ENCODE measurements at regions not wholly inside any gene's neighbourhood (a gene's known extent, or its start where the extent isn't known, plus 50 kb on each side); places are given as distances from the start of the nearest gene placed in this dataset.
"Not testable (repeated sequence)": the region's sequence is repeated elsewhere in the genome, so short reads cannot be mapped to it uniquely, and the experiment has no call there.

GRCh38 chr2:48195169-48195568 lies 119.3 kb upstream of the FOXN2 start:
- ChIA-PET POLR2A (no interaction called here), CTCF (interaction anchor here (1.8 kb wide), 1 partner anchor 15 kb away, joined by 3 read pairs; no protein-coding TSS in a partner anchor)
- H3K9me3 Mint-ChIP-seq: no peaks in the 10 kb centered on the region
- H3K36me3 Mint-ChIP-seq (ENCODE audit: low read depth): no peaks in the 10 kb centered on the region
- no peak overlapping the region for H3K27ac Mint-ChIP-seq
- no peaks in the 10 kb centered on the region for H3K4me1 Mint-ChIP-seq
- no peak overlapping the region for H3K4me3 Mint-ChIP-seq
- no peak for DNase-seq
- H3K27me3 Mint-ChIP-seq: no peaks in the 10 kb centered on the region

DNA sequence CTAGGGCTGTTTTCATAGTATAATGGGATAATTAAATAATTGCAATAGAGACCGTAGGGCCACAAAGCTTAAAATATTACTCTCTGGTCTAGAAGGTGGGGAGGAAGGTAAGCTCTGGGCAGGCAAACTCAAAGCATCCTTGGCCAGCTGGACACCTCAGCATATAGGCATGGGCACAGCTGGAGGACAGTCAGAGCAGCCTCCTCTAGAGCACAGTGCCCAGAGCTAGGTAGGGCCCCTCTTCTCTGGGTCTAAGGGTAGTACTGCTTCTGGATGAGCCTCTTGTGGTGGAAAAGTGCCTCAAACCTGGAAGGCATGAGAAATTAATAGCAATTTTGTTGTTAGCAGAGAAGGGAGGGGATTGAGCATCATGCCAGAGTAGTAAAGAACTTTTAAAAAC lies 116.9 kb upstream of the FOXN2 start:
- ChIA-PET POLR2A (no interaction called here), CTCF (no interaction called here)
- Mint-ChIP-seq H3K9me3 (no peaks in the 10 kb centered on the region), H3K27ac (no peak overlapping the region), H3K27me3 (no peaks in the 10 kb centered on the region), H3K4me3 (no peak overlapping the region), H3K4me1 (no peaks in the 10 kb centered on the region), H3K36me3 (ENCODE audit: low read depth) (no peaks in the 10 kb centered on the region)
- DNase-seq: no peak

DNA sequence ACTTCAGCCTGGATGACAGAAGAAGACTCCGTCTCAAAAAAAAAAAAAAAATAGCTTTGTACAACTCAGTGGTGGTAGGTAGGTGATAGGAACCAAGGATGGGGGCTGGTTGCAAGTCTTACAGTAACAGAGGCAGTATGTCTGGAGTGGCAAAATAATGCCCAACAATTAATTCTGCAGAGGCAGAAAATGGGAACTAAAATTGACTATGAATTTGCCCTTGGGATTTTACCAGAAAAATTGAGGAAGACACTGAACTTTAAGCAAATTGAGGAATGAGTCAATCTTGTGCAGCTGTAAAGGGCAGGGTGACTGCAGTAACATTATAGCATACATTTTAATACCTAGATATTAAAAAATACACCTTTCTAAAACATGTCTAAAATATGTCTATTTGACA lies 116.1 kb upstream of the FOXN2 start:
- CTCF ChIA-PET: no interaction called here
- DNase-seq: no peak
- H3K4me3 Mint-ChIP-seq: no peak overlapping the region
- POLR2A ChIA-PET: no interaction called here
- no peaks in the 10 kb centered on the region for H3K36me3 Mint-ChIP-seq (ENCODE audit: low read depth)
- H3K27ac Mint-ChIP-seq: peak overlapping the region; percentile 51
- no peaks in the 10 kb centered on the region for H3K9me3 Mint-ChIP-seq
- H3K4me1 Mint-ChIP-seq: no peaks in the 10 kb centered on the region
- H3K27me3 Mint-ChIP-seq: no peaks in the 10 kb centered on the region

- Mint-ChIP-seq H3K4me3 (no peak overlapping the region), H3K4me1 (no peaks in the 10 kb centered on the region), H3K9me3 (no peaks in the 10 kb centered on the region), H3K36me3 (ENCODE audit: low read depth) (no peaks in the 10 kb centered on the region), H3K27ac (no peak overlapping the region), H3K27me3 (no peaks in the 10 kb centered on the region)
- DNase-seq: no peak
- ChIA-PET CTCF (no interaction called here), POLR2A (no interaction called here)
Measured at GRCh38 chr2:48199070-48199469, 115.4 kb upstream of the FOXN2 start.

DNA sequence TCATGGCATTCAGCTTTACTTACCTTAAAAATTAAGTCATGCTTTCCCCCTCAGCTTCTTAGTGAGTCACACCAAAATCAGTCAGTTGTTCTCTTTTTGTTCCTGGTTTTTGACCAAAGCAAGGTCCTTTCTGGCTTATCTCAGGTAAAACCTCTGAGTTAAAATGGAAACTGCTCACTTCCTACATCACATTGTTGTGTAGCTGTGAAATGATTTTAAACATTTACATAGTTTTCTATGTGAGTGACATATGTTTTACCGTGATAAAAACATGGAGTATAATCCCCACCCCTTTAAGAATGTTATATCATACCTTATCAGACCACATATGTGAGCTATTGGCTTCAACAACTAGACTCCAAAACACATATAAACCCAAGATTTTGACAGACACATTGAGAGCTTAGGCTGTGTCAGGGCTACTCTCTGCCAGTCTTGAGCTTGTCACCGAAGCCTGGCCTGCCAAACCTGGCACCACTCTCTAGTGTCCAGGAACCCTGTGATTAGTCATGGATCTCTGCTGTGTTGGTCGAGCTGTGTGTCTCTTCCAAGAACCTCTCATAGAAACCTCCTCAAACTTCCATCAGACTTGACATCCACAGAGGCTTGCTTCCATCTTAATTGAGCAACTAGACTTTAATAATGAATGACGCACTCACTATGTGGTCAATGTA lies 113.7 kb upstream of the FOXN2 start:
- Mint-ChIP-seq H3K27ac (no peak overlapping the region), H3K27me3 (no peaks in the 10 kb centered on the region), H3K4me3 (no peak overlapping the region), H3K9me3 (no peaks in the 10 kb centered on the region), H3K36me3 (ENCODE audit: low read depth) (no peaks in the 10 kb centered on the region), H3K4me1 (no peaks in the 10 kb centered on the region)
- ChIA-PET CTCF (interaction anchor here (0.7 to 1.3 kb wide), 3 partner anchors 14 to 102 kb away, joined by 3 to 4 read pairs (median 4); no protein-coding TSS in a partner anchor), POLR2A (no interaction called here)
- no peak for DNase-seq

DNA sequence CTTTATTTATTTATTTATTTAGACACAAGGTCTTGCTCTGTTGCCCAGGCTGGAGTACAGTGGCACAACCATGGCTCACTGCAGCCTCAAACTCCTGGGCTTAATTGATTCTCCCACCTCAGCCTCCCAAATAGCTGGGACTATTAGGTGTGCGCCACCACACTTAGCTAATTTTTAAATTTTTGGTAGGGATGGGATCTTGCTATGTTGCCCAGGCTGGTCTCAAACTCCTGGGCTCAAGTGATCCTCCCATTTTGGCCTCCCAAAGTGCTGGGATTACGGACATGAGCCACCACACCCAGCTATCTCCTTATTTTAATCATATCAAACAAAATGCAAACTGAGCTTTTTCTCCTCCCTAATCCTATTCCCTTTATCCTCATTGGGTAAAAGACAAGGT lies 113.0 kb upstream of the FOXN2 start:
- H3K27me3 Mint-ChIP-seq; H3K4me3 Mint-ChIP-seq; POLR2A ChIA-PET; H3K9me3 Mint-ChIP-seq; H3K36me3 Mint-ChIP-seq (ENCODE audit: low read depth); H3K4me1 Mint-ChIP-seq; DNase-seq; H3K27ac Mint-ChIP-seq: not testable (repeated sequence)
- CTCF ChIA-PET: interaction anchor here (1.3 kb wide), 1 partner anchor 13 kb away, joined by 4 read pairs; no protein-coding TSS in a partner anchor

DNA sequence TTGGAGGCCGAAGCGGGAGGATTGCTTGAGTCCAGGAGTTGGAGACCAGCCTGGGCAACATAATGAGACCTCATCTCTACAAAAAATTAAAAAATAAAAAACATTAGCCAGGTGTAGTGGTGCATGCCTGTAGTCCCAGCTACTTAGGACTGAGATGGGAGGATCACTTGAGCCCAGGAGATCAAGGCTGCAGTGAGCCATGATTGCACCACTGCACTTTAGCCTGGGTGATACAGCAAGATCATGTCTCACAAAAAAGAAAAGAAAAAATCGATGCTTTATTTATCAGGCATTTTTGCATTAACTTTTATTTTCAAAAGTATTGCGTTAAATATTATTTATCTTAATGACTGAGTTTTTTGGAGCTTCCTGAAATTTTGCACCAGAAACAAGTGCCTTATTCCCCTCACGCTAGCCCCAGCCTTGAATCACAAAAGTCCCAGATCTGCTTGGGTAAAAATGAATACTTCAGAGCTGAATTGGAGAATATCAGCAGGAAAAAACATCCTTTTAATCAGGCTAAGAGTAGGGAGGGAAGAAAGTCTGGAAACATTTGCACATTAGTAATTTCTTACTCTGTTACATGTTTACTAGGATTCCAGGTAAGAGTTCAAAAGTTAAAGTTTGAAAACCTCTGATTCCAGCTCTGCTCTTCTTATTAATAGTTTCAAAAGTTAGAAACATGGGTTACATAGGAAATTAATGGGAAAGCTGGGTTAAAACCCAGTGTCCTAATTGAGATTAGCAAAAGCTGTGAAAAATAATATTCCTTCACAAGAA lies 111.4 kb upstream of the FOXN2 start:
- Mint-ChIP-seq H3K4me1 (no peaks in the 10 kb centered on the region), H3K4me3 (no peak overlapping the region), H3K36me3 (ENCODE audit: low read depth) (no peaks in the 10 kb centered on the region), H3K27ac (no peak overlapping the region), H3K9me3 (no peaks in the 10 kb centered on the region), H3K27me3 (no peaks in the 10 kb centered on the region)
- ChIA-PET POLR2A (no interaction called here), CTCF (interaction anchor here (0.6 to 0.9 kb wide), 2 partner anchors 46 to 922 kb away, joined by 3 read pairs; no protein-coding TSS in a partner anchor)
- DNase-seq: no peak

DNA sequence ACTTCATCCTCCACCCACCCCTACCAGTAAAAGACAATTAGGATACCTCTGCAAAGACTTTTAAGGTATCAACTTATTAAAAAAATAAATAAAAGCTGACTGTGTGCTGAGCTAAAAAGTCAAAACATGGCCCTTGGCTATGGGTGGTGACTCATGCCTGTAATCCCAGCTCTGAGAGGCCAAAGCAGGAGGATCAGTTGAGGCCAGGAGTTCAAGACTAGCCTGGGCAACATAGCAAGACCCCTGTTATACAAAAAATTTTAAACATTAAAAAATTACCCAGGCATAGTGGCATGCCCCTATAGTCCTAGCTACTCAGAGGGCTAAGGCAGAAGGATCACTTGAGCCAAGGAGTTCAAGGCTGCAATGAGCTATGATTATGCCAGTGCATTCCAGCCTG lies 110.8 kb upstream of the FOXN2 start:
- POLR2A ChIA-PET: no interaction called here
- no peak overlapping the region for H3K27ac Mint-ChIP-seq
- no peaks in the 10 kb centered on the region for H3K36me3 Mint-ChIP-seq (ENCODE audit: low read depth)
- no peaks in the 10 kb centered on the region for H3K4me1 Mint-ChIP-seq
- no peak for DNase-seq
- H3K4me3 Mint-ChIP-seq: no peak overlapping the region
- no peaks in the 10 kb centered on the region for H3K27me3 Mint-ChIP-seq
- H3K9me3 Mint-ChIP-seq: no peaks in the 10 kb centered on the region
- CTCF ChIA-PET: interaction anchor here (0.6 to 0.9 kb wide), 4 partner anchors 25 to 923 kb away, joined by 3 to 6 read pairs (median 3); no protein-coding TSS in a partner anchor

GRCh38 chr2:48204750-48205136 lies 109.7 kb upstream of the FOXN2 start:
- no peak for DNase-seq
- H3K27ac Mint-ChIP-seq: no peak overlapping the region
- ChIA-PET CTCF (no interaction called here), POLR2A (interaction anchor here (0.6 kb wide), 1 partner anchor 228 kb away, joined by 3 read pairs; no protein-coding TSS in a partner anchor)
- no peak overlapping the region for H3K4me3 Mint-ChIP-seq
- peaks cover 4% of the 10 kb centered on the region for H3K4me1 Mint-ChIP-seq
- H3K36me3 Mint-ChIP-seq (ENCODE audit: low read depth): no peaks in the 10 kb centered on the region
- H3K9me3 Mint-ChIP-seq: no peaks in the 10 kb centered on the region
- H3K27me3 Mint-ChIP-seq: no peaks in the 10 kb centered on the region

DNA sequence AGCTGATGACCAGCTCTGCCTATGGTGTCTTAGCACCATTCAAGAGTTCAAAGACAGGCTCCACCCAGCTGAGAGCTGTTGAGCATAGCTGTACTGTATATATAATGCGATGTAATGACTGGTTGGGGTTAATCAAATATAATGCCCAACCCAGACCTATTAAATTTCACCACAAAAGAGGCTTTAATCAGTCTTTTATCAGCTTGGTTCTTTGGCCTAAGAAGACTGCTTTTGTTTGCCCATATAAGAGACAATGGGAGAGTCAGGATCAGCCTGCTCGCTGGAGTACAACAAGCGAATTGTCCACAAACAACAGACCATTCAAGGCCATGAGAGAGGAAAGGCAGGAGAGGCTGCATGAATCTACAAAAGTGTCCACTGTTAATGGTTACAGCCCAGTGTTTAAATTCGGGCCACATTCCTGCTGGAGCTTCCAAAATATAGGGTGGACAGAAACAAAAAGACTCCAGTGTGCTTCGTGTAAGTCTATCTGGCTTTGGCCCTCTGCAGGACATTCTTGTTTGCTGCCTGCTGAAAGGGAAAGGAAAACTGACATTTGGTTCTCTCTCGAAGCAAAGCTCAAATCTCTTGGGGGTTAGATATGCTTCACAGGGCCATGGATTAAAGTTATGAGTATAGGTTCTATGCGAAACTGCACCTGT lies 109.2 kb upstream of the FOXN2 start:
- DNase-seq: no peak

DNA sequence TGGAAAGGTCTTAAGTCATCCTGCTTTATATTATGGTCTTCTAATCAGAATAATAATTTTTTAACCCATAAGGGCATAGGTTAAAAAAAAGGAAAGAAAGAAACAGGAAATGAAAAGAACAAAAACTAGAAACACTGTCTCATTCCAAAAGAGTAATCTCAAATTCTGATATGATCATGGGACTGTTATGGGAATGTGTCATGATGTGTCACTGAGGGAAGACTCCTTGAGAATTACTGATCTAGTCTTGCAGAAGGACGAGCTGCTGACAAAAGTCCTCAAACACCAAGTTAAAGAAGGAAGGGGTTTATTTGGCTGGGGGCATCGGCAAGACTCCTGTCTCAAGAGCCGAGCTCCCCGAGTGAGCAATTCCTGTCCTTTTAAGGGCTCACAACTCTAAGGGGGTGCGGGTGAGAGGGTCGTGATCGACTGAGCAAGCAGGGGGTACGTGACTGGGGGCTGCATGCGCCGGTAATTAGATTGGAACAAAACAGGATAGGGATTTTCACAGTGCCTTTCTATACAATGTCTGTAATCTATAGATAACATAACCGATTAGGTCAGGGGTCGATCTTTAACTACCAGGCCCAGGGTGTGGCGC lies 108.3 kb upstream of the FOXN2 start:
- H3K4me1 Mint-ChIP-seq; H3K27me3 Mint-ChIP-seq; POLR2A ChIA-PET; H3K27ac Mint-ChIP-seq; H3K36me3 Mint-ChIP-seq (ENCODE audit: low read depth); H3K9me3 Mint-ChIP-seq; H3K4me3 Mint-ChIP-seq; DNase-seq: not testable (repeated sequence)
- CTCF ChIA-PET: interaction anchor here (1.1 kb wide), 1 partner anchor 10 kb away, joined by 3 read pairs; no protein-coding TSS in a partner anchor

More for the DNA sequence above, 109.2 kb upstream of the FOXN2 start:
- POLR2A ChIA-PET: interaction anchor here (0.6 kb wide), 1 partner anchor 228 kb away, joined by 3 read pairs; no protein-coding TSS in a partner anchor
- Mint-ChIP-seq H3K27ac (no peak overlapping the region), H3K4me3 (no peak overlapping the region), H3K4me1 (peaks cover 4% of the 10 kb centered on the region), H3K36me3 (ENCODE audit: low read depth) (no peaks in the 10 kb centered on the region), H3K27me3 (no peaks in the 10 kb centered on the region), H3K9me3 (no peaks in the 10 kb centered on the region)
- CTCF ChIA-PET: no interaction called here

- no peak for DNase-seq
- H3K4me3 Mint-ChIP-seq: no peak overlapping the region
- peaks cover 4% of the 10 kb centered on the region for H3K4me1 Mint-ChIP-seq
- H3K27me3 Mint-ChIP-seq: no peaks in the 10 kb centered on the region
- H3K27ac Mint-ChIP-seq: no peak overlapping the region
- CTCF ChIA-PET: interaction anchor here (0.6 to 1.1 kb wide), 3 partner anchors 9 to 438 kb away, joined by 3 to 4 read pairs (median 3); no protein-coding TSS in a partner anchor
- POLR2A ChIA-PET: no interaction called here
- no peaks in the 10 kb centered on the region for H3K9me3 Mint-ChIP-seq
- H3K36me3 Mint-ChIP-seq (ENCODE audit: low read depth): no peaks in the 10 kb centered on the region
Measured at GRCh38 chr2:48207201-48207641, 107.3 kb upstream of the FOXN2 start.

- no peak overlapping the region for H3K27ac Mint-ChIP-seq
- POLR2A ChIA-PET: no interaction called here
- DNase-seq: no peak
- H3K27me3 Mint-ChIP-seq: no peaks in the 10 kb centered on the region
- no peaks in the 10 kb centered on the region for H3K36me3 Mint-ChIP-seq (ENCODE audit: low read depth)
- H3K4me3 Mint-ChIP-seq: no peak overlapping the region
- H3K4me1 Mint-ChIP-seq: peaks cover 4% of the 10 kb centered on the region
- H3K9me3 Mint-ChIP-seq: no peaks in the 10 kb centered on the region
- CTCF ChIA-PET: interaction anchor here (0.6 to 0.7 kb wide), 2 partner anchors 16 to 439 kb away, joined by 3 to 4 read pairs; no protein-coding TSS in a partner anchor
Measured at GRCh38 chr2:48207851-48208250, 106.6 kb upstream of the FOXN2 start.
